BLaER1 (cell line): ENCODE measurements at regions not wholly inside any gene's neighbourhood (a gene's known extent, or its start where the extent isn't known, plus 50 kb on each side); places are given as distances from the start of the nearest gene placed in this dataset.
"Not testable (repeated sequence)": the region's sequence is repeated elsewhere in the genome, so short reads cannot be mapped to it uniquely, and the experiment has no call there.

Experiments used
- H3K27ac ChIP-seq: shearing (Covaris generic); formaldehyde crosslinking; 2 replicates; pipeline ENCODE4 v1.8.1; 2022
- H3K27me3 ChIP-seq: shearing (Covaris generic); formaldehyde crosslinking; 2 replicates; pipeline ENCODE4 v1.8.1; 2022
- H3K36me3 ChIP-seq: shearing (Covaris generic); formaldehyde crosslinking; 2 replicates; pipeline ENCODE4 v1.8.1; 2022
- H3K4me1 ChIP-seq: shearing (Covaris generic); formaldehyde crosslinking; 2 replicates; pipeline ENCODE4 v1.8.1; 2022
- H3K4me2 ChIP-seq: shearing (Covaris generic); formaldehyde crosslinking; 2 replicates; pipeline ENCODE4 v1.8.1; 2022
- H3K4me3 ChIP-seq: shearing (Covaris generic); formaldehyde crosslinking; 2 replicates; pipeline ENCODE4 v1.8.1; 2022
- H3K9ac ChIP-seq: shearing (Covaris generic); formaldehyde crosslinking; 2 replicates; pipeline ENCODE4 v1.8.1; 2022
- H3K9me3 ChIP-seq: shearing (Covaris generic); formaldehyde crosslinking; 2 replicates; pipeline ENCODE4 v1.8.1; 2022
- H4K20me1 ChIP-seq: shearing (Covaris generic); formaldehyde crosslinking; 2 replicates; pipeline ENCODE4 v1.8.1; 2022
- Cebpa-rat ChIP-seq: shearing (Covaris generic); IDR thresholded peaks from 2 replicates; pipeline ENCODE4 v1.8.1; 2022

DNA sequence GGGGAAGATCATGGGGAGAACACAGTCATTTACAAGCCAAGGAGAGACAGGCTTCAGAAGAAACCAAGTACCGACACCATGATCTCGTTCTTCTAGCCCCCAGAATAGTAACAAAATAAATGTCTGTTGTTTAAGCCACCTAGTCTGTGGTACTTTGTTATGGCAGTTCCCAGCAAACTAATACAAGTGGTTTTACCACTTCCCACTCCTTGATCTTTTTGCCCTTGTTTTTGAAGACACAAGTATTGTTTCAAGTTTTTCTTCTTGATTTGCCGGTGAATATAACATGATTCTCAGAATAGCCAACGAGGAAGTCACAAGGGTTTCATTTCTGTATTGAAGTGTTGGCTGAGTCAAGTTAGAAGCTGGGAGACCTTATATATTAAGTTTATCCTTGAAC, 220.3 kb downstream of the SOX2 start:
- Histone ChIP-seq H3K27me3 (no peaks in the 10 kb centered on the region), H3K4me1 (peaks cover 13% of the 10 kb centered on the region), H3K9me3 (peaks cover 10% of the 10 kb centered on the region), H3K4me2 (peak overlapping the region; percentile 47), H4K20me1 (no peaks in the 10 kb centered on the region), H3K27ac (no peak overlapping the region), H3K36me3 (no peaks in the 10 kb centered on the region), H3K4me3 (no peak overlapping the region), H3K9ac (no peak overlapping the region)
- TF ChIP-seq Cebpa-rat, result no peak

DNA sequence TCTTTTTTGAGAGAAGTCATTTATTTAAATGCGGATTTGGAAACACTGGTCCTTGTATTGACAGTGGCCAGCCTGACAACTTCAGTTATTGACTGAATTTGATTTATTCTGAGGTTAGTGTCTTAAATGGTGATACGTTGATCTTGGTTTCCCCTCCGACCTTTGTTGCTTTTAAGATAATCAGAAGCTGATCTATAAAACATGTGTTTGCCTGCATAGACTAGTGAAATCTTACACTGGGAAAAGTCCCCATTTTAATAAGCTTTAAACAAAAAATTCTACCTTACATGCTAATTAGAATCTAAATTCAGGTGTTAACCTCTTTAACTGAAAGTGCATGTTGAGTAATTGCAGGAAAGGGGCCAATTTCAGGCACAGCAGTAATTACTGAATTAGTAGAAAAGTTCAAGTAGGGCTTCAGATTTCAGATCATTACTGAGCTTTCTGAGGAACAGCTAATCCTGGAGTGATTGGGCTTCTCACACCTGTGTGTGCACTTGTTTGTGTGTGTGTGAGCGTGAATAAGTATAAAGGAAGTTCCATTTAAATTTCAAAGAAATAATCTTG, 221.4 kb downstream of the SOX2 start:
- Histone ChIP-seq H3K27me3 (no peaks in the 10 kb centered on the region), H3K9ac (no peak overlapping the region), H3K27ac (no peak overlapping the region), H3K36me3 (no peaks in the 10 kb centered on the region), H3K4me2 (no peak overlapping the region), H3K4me1 (peaks cover 13% of the 10 kb centered on the region), H3K9me3 (peaks cover 7% of the 10 kb centered on the region), H3K4me3 (no peak overlapping the region), H4K20me1 (no peaks in the 10 kb centered on the region)
- no peak for TF ChIP-seq Cebpa-rat

DNA sequence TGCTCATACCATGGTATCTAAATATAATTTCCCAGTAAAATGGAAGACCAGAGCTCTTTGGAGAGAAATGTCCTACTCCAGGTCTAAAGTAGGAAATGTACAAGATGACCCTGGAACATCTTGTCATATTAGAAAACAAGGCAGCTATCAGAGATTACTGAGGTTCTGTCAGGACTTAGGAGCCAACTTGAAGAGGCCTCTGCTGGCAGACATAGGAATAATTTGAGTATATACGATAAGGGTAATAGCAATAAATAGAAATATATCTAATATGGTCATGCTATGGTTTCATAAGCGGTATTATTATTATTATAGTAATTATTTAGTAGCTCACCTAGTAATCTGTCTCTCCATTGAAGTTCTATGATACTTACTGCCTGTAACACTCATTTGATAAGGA, 224.2 kb downstream of the SOX2 start:
- H3K9ac ChIP-seq, result no peak overlapping the region
- H4K20me1 ChIP-seq, result no peaks in the 10 kb centered on the region
- no peak overlapping the region for H3K4me3 ChIP-seq
- no peak overlapping the region for H3K4me2 ChIP-seq
- TF ChIP-seq Cebpa-rat, result no peak
- no peaks in the 10 kb centered on the region for H3K27me3 ChIP-seq
- H3K36me3 ChIP-seq, result no peaks in the 10 kb centered on the region
- no peaks in the 10 kb centered on the region for H3K9me3 ChIP-seq
- no peak overlapping the region for H3K27ac ChIP-seq
- H3K4me1 ChIP-seq, result peaks cover 13% of the 10 kb centered on the region

DNA sequence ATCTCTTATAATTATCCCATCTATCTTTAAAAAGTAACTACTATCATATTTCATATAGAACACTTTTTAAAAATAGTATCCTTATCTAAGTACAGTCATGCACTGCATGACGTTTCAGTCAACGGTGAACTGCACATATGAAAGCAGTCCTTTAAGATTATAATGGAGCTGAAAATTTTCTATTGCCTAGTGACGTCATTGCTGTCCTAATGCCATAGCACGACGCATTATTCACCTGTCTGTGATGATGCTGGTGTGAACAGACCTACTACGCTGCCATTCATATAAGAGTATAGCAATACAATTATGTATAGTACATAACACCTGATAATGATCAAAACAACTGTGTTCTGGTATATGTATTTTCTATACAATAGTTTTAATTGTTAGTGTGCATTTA, 225.0 kb downstream of the SOX2 start:
- H3K4me1 ChIP-seq, result peaks cover 8% of the 10 kb centered on the region
- no peak overlapping the region for H3K27ac ChIP-seq
- H3K27me3 ChIP-seq, result no peaks in the 10 kb centered on the region
- no peak for TF ChIP-seq Cebpa-rat
- H3K36me3 ChIP-seq, result no peaks in the 10 kb centered on the region
- H4K20me1 ChIP-seq, result no peaks in the 10 kb centered on the region
- H3K9me3 ChIP-seq, result no peaks in the 10 kb centered on the region
- no peak overlapping the region for H3K4me3 ChIP-seq
- no peak overlapping the region for H3K4me2 ChIP-seq
- no peak overlapping the region for H3K9ac ChIP-seq

DNA sequence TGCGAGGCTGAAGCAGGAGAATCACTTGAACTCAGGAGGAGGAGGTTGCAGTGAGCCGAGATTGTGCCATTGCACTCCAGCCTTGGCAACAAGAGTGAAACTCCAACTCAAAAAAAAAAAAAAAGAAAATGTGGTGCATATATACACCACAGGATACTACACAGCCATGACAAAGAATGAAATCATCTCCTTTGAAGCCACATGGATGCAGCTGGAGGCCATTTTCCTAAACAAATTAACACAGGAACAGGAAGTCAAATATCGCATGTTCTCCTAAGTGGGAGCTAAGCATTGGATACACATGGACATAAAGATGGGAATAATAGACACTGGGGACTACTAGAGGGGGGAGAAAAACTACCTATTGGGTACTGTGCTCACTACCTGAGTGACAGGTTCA, 226.9 kb downstream of the SOX2 start:
- H3K4me3 ChIP-seq, H3K4me1 ChIP-seq, H3K27ac ChIP-seq, H3K9me3 ChIP-seq, H3K4me2 ChIP-seq, H3K27me3 ChIP-seq, H4K20me1 ChIP-seq, H3K9ac ChIP-seq, H3K36me3 ChIP-seq: not testable (repeated sequence)

DNA sequence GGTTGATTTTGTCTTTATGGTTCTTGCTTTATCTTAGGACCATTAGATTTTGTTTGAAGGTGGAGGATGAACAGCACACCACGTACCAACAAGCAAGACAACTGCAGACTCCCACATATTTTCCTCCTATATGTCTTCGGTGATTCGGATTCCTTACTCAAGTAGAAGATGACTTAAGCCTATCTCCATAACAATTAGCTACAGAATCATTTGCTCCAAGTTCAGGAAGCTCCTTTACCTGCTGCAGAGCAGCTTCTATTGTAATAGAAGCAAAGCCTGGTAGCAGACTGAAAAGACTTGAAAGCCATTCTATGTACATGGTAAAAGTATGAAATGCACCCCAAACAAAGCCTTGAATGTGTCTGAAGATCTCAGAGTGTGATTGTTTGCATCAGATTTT, 229.0 kb downstream of the SOX2 start:
- no peaks in the 10 kb centered on the region for H4K20me1 ChIP-seq
- H3K4me1 ChIP-seq, result no peaks in the 10 kb centered on the region
- H3K27me3 ChIP-seq, result no peaks in the 10 kb centered on the region
- no peak overlapping the region for H3K27ac ChIP-seq
- no peak overlapping the region for H3K4me2 ChIP-seq
- TF ChIP-seq Cebpa-rat, result no peak
- H3K36me3 ChIP-seq, result no peaks in the 10 kb centered on the region
- no peak overlapping the region for H3K9ac ChIP-seq
- no peaks in the 10 kb centered on the region for H3K9me3 ChIP-seq
- H3K4me3 ChIP-seq, result no peak overlapping the region

DNA sequence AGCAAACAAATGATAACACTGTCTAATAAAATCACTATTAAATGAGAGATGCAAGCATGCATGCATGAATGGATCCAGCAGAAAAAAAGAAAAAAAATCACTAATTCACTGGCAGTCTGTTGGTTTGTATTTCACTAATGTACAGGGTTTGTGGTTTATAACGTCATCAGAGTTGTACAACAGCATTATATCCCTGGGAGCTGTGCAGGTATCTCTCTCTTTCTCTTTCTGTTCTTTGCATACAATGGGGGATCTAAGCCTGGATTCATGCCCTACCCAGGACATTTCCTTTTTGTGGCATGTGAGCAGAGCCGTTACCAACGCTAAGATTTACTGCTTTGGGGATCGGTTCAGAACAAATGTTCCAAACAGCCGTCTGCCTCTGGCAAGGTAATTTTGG, 229.5 kb downstream of the SOX2 start:
- no peak for TF ChIP-seq Cebpa-rat
- H4K20me1 ChIP-seq, result no peaks in the 10 kb centered on the region
- H3K9ac ChIP-seq, result no peak overlapping the region
- H3K27ac ChIP-seq, result no peak overlapping the region
- no peak overlapping the region for H3K4me3 ChIP-seq
- no peaks in the 10 kb centered on the region for H3K9me3 ChIP-seq
- H3K27me3 ChIP-seq, result no peaks in the 10 kb centered on the region
- H3K4me1 ChIP-seq, result no peaks in the 10 kb centered on the region
- no peaks in the 10 kb centered on the region for H3K36me3 ChIP-seq
- H3K4me2 ChIP-seq, result no peak overlapping the region

DNA sequence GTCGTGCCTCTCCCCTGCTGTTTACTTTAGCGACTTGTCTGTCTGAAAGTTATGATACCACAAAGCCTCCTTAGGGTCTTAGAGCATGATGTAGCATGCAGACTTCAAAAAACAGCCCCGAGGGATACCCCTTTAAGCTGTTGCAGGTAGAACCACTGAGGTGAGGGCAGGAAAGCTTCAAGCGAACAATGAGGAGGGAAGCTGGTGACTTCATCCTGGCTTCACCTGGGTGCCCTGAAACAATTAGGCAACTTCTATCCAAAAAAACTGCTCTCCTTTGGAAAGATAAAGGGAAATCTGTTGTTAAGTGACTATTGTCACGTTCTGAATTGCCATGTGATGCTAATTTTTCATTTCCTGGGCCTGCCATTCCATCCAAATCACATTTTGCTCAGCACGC, 231.6 kb downstream of the SOX2 start:
- no peaks in the 10 kb centered on the region for H4K20me1 ChIP-seq
- H3K9ac ChIP-seq, result no peak overlapping the region
- no peaks in the 10 kb centered on the region for H3K27me3 ChIP-seq
- H3K9me3 ChIP-seq, result no peaks in the 10 kb centered on the region
- no peak for TF ChIP-seq Cebpa-rat
- no peak overlapping the region for H3K4me2 ChIP-seq
- H3K27ac ChIP-seq, result no peak overlapping the region
- no peak overlapping the region for H3K4me3 ChIP-seq
- H3K36me3 ChIP-seq, result no peaks in the 10 kb centered on the region
- H3K4me1 ChIP-seq, result no peaks in the 10 kb centered on the region

DNA sequence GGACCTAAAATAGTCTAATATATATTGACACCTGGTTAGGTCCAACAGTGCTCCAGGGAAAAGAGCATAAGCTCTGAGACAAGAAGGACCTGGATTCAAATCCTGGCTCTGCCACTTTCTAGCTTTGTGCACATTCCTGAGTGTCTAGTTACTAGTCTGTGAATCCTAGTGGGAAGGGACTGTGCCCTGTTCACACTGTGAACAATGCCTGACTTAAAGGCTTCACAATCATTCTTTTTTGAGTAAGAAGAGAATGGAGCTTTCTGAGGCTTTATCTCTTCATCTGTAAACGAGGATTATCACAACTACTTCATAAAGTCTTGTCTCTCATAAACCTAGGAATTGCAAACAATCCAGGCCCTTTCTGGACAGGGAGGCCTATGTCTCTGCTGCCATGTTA, 235.9 kb downstream of the SOX2 start:
- no peak overlapping the region for H3K4me3 ChIP-seq
- no peaks in the 10 kb centered on the region for H3K4me1 ChIP-seq
- no peaks in the 10 kb centered on the region for H3K27me3 ChIP-seq
- no peaks in the 10 kb centered on the region for H3K9me3 ChIP-seq
- no peak overlapping the region for H3K27ac ChIP-seq
- no peak for TF ChIP-seq Cebpa-rat
- H4K20me1 ChIP-seq, result no peaks in the 10 kb centered on the region
- no peaks in the 10 kb centered on the region for H3K36me3 ChIP-seq
- H3K9ac ChIP-seq, result no peak overlapping the region
- no peak overlapping the region for H3K4me2 ChIP-seq

DNA sequence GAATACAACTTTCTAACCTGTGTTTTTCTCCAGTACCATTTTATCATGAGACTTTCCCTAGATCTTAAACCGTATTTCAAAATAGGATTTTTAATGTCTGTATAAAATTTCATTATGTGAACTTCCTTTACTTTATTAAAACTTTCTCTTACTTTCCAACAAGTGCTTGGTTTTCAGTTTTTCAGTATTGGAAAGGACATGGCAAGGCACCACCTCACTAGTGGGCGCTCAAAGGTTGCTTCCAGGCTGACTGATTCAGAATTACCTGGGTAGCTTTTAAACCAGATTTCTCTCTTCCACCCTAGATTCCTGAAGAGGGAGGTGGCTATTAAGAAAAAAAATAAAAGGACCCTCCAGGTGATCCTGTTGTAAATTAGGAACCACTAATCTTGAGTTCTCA, 236.6 kb downstream of the SOX2 start:
- Histone ChIP-seq H3K4me2 (no peak overlapping the region), H3K9me3 (no peaks in the 10 kb centered on the region), H3K36me3 (no peaks in the 10 kb centered on the region), H3K9ac (no peak overlapping the region), H4K20me1 (no peaks in the 10 kb centered on the region), H3K27me3 (no peaks in the 10 kb centered on the region), H3K4me3 (no peak overlapping the region), H3K27ac (no peak overlapping the region), H3K4me1 (no peaks in the 10 kb centered on the region)
- TF ChIP-seq Cebpa-rat, result no peak

DNA sequence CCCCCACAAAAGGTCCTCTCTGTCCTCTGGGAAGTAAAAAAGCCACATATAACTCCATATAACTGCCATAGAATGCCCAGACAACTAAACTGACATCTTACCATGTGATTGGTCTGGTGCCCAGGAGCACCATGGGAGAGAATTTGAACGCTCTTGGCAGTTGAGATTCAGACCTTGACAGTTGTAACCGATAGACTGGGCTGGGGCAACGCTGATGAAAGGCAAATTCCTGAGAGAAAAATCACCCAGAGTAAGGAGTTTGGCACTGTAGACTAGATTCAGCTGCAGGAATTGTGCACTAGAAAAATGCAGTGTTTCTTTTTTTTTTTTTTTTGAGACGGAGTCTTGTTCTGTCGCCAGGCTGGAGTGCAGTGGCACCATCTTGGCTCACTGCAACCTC, 240.5 kb downstream of the SOX2 start:
- no peak overlapping the region for H3K4me3 ChIP-seq
- H3K27ac ChIP-seq, result no peak overlapping the region
- H3K27me3 ChIP-seq, result no peaks in the 10 kb centered on the region
- no peak overlapping the region for H3K9ac ChIP-seq
- no peak overlapping the region for H3K4me2 ChIP-seq
- no peaks in the 10 kb centered on the region for H3K9me3 ChIP-seq
- no peaks in the 10 kb centered on the region for H3K36me3 ChIP-seq
- H4K20me1 ChIP-seq, result no peaks in the 10 kb centered on the region
- H3K4me1 ChIP-seq, result no peaks in the 10 kb centered on the region
- no peak for TF ChIP-seq Cebpa-rat
